ENCODE measurements at regions not wholly inside any gene's neighbourhood (a gene's known extent, or its start where the extent isn't known, plus 50 kb on each side); places are given as distances from the start of the nearest gene placed in this dataset.

DNA sequence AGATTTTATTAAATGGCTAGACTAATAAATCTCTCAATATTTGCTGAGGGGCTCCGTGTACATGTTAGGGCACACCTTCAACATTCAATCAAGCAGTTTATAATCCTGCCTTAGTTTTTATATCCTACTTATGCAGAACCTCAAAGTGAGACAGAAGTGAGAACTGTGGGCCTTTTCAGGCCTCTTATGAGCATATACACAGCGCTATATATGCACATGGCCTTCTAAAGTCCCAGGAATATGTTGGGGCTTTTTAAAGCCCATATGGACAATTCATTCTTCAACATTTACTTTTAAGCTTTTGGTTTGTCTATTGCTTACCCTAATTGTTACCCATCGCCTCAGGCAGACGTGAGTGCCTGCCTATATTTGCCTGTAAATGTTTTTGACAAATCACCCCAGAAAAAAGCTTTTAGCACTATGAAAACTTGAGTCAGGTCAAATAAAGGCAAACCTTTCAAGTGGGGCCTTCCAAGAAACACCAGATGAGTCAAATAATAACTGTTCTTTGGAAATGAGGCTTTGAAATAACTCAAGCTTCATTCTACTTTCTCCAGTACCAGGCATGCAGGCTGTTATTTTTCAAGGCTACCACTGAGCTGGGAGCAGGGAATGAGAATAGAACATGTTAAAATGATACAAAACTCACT lies 58.2 kb downstream of the ESM1 start:
- DNase-seq: no peak

DNA sequence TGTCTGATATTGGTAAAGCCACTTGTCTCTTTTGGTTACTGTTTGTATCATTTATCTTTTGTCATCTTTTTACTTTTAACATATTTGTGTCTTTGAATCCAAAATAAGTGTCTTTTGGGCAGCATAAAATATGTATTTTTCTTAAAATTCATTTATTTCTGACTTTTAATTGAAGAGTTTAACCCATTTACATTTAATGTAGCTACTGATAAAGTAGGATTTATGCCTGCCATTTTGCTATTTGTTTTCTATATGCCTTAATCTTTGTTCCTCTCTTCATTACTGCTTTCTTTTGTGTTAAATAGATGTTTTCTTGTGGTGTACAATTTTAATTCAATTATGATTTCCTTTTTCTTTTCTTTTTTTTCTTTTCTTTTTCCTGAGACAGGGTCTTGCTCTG lies 60.9 kb downstream of the ESM1 start:
- no peak for DNase-seq

DNA sequence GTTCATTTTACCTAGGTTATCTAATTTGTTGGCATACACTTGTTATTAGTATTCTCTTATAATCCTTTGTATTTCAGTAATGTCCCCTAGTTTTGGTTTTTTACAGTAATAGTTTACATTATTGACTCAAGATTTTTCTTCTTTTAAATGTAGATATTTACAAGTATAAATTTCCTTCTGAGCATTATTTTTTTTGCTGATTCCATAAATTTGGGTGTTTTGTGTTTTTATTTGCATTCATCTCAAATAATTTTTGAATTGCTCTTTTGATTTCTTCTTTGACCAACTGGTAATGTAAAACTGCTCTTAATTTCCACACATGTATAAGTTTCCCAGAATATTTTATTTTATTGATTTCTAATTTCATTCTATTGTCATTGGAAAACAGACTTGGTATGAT lies 68.1 kb downstream of the ESM1 start:
- DNase-seq: no peak

DNA sequence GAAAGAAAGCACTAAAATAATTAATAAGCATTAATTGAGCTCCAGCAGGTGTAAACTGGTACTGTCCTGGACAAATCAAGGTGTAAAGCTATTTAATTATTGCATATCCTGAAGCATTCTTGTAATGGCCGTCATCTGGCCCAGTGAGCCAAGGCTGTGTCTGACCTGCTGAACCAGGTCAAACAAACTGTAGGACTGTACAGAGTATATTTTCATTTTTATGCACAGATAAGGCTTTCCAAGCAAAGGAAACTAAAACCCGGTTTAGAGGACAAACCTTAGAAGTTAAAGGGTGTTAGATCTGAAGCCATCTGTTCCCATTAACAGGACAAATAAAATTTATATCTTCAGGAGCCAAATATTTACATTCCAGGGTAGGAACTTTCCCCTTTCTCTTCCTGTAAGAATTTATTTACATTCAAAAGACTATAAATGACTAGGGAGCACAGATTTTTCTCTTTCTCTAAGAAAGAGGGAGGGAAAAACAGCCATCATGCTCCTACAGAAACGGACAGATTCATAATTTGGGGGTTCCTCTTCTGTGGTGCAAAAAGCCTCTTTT lies 69.8 kb downstream of the ESM1 start:
- no peak for DNase-seq

DNA sequence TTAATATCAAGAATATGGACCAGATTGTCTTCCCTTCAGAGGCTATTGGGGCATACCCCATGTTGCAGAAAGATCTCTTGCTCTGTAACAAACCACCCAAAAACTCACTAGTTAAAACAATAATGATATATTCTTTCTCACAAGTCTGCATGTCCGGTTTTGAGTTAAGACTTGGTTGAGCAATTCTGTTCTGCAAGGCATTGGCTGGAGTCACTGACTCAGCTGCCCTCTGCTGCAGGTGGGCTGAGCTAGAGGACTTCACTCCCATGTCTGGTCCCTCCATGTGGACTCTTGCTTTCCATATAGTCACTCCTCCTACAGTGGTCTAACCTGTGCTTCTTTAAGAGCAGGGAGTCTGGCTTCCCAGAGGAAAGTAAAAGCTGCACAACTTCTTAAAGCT lies 73.4 kb downstream of the ESM1 start:
- no peak for DNase-seq

DNA sequence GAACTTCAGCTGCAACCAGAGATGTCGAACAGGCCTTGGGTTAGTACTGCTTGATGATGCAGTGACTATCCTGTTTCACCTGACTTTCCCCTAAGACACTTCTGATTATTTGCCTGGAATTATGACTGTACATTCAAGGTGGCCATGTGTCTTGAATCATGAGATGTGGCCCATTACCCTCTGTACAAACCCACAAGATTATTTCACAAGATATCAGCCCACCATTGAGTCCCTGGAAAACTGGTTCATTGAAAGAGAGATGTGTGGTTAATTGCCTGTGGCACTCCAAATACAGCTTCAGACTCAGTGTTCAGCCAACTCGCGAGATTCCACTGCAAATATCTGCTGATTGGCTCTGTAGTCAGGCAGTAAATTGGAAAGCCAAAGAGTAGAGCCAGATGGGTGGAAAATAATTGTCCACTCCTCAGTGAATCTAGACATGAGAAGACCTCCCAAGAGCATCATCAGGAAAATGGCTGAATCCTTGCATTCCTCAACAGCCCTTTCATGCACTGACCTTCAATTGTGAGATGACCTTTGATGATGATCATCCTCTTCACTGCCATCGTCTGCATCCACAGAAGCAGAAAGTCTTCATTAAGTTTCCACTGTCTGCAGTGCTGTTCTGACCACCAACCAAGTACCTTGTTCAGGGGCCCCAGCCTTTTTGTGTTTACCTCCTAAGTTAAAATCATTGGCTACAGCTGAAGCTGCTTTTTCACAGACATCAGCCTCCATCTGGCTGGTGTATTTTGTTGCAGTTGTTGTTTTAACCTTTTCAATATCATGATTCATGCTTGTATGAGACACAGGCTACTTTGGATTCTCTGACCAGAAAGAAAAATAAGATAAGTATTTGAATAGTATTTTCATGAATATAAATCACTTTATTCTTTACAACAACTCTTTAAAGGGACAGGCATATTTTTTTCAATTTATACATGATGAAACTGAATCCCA lies 75.2 kb downstream of the ESM1 start:
- no peak for DNase-seq

DNA sequence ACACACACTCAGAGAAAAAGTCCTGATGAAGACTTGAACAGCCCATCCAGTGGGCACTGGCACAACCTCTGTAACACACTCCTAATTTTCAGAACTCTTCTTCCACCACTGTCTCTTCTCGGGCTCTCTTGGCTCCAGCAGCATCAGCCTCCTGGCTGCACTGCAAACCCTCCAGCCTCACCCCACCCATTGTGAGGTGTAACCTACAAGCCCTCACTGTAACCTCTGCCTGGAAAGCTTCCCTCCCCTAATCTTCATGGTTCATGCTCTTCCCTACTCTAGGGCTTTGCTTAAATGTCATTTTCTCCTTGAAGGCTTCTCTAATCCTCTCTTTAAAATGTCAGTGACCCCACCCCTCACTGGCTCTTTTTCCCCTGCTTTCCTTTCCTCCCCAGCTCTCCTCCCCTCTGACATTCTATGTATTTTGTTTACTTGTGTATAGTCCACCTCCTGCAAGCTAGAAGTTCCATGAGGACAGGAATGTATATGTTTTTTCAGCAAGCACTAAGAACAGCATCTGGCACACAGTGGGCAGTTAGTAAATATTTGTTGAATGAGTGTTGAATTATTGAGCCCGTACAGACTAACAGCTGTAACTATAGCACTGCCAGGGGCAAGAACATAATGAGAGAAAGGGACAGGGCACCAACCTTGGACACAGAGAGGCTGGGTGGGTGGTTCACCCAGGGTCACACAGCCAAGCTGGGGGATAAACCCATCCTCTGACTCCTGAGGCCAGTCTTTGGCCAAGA lies 76.4 kb downstream of the ESM1 start:
- no peak for DNase-seq

DNA sequence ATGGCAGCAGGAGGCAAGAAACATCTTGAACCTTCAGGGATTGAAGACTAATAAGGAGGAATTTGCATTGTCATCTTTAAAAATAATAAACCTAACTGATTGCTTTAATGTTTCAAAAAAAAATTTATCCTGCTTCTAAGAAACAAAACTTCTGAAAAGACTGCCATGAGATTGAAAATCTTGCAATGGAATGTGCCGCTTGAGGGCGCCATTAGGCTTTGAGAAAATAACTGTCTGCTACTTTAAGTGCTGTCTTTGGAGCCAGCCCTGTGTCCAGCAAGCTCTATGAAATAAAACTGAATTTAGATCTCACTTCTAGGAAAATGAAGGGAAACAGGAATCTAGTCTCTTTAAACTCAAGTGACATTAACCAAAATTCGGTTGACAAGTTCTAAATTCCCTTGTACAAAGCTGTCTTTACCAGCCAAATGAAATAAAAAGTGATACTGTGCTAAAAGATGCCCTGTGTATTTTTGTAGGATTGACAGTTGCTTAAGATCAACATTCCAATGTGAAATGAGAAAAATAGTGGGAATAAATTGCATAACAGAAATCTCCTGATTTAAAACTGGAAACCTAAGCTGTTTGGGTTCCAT lies 79.4 kb downstream of the ESM1 start:
- DNase-seq: no peak

DNA sequence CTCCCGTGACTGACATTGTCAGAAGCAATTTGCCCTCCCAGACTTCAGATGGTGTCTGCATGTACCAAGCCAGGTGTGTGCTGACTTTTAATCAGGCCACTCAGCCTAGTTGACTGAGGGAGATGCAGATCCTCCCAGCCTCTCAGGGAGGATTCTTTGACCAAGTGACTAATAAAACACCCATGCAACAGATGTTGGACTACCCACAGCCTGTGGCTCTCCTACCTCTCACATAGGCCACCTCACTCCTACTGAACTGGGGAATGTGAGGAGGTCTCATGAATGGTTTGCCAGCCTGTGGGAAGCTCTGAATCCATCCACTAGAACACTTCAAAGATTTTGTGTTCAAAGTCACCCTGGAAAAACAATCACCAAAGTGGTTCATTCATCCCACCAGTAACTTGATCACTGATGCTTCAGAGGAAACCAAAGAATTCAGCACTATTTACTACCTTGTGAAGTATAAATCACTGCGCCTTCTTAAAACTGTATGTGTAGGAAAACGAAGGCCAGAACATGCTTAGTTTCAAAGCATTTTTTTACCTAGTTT lies 80.1 kb downstream of the ESM1 start:
- no peak for DNase-seq

DNA sequence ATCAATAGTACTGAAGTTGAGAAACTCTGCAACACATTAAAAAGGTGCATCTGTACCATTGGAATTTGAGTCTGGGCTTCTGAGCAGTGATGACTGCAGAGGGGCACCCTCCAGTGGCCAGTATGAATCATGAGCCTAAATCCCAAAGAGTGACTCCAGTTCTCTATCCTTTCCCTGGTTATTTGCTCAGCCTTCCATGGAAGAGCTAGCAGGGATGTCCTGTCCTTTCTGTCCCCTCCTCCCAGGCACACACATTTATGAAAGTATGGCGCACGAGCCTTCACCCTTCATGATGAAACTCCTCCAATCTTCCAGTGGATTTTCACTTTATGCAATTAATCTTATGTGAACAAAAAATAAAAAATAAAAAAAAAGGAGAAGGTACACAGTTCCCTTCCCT lies 81.0 kb downstream of the ESM1 start:
- no peak for DNase-seq

DNA sequence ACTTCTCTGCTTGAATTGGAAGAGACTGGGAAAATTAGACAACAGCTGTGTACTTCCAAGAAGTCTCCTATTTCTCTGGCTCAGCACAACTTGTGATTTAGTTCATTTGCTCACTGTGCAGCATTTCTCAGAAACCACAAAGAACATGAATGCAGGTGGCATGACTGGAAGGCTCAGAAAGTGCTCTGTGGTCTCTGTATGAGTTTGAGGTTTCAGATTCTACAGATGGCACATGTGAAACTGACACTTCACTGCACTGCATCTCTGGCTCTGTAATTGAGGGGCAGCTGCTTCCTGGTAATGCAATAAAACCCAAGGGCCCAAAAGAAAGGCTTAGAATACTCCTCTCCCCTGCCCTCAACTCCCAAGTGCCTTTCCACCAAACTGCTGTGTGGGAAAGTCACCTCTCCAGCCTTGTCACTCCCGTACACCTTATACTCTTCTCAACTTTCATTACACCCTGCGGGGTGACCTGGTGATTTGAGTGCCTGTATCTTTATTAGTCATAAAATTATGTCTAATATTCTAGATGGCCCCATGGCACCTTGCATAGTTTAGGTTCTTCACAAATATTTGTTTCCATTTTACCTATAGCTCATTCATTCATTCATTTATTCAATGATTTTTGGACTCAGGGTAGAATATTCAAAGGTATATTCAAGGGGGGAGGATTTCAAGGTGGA lies 82.5 kb downstream of the ESM1 start:
- no peak for DNase-seq

DNA sequence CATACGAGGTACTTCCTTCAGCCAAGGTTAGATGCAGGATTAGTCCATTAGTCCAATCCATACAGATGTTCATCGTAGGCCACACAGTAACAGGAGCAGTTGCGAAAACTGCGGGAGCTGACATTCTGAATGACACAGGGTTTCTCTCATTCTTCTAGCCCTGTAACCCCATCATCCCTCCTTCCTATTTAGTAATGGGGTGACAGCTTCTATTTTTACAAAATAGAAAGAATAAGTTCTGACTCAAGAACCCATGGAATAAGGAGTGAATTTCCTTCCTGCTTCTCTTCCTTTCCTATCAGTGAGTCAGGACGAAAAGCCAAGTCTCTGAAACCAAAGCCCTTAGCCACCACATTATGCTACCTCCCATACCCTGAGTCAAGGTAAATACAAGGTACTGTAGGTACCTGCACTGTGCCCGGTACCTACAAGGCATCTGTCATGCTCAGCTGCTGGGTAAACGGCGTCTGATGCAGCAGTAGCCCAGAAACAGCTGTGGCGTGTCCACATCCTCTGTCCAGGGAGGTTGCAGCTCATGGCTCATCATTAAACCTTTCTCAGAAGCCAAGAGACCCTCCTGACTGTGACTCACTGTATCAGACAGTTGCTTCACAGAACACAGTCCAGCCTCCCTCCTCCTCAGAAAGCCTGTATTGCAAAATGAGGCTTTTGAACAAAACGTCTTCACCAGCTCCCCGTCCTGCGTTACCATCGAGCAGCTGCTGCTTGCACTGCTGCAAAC lies 84.2 kb downstream of the ESM1 start:
- no peak for DNase-seq

DNA sequence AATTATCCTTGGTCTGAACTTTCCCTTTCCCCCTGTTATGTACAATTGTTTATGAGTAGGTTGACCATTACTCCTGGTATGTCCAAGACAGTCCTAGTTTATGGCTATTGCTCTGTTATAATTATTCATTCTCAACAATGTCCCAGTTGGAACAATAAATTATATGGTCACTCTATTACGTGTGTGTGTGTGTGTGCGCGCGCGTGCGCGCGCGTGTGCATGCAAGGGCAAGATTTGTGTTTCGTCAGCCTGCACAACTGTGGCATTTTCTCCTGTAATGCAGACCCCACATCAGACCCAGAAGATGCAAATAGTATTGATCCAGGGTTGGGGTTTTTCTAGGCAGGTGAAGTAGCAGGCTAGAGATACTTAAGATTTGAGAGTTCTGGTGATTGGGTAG lies 88.4 kb downstream of the ESM1 start:
- DNase-seq: no peak

DNA sequence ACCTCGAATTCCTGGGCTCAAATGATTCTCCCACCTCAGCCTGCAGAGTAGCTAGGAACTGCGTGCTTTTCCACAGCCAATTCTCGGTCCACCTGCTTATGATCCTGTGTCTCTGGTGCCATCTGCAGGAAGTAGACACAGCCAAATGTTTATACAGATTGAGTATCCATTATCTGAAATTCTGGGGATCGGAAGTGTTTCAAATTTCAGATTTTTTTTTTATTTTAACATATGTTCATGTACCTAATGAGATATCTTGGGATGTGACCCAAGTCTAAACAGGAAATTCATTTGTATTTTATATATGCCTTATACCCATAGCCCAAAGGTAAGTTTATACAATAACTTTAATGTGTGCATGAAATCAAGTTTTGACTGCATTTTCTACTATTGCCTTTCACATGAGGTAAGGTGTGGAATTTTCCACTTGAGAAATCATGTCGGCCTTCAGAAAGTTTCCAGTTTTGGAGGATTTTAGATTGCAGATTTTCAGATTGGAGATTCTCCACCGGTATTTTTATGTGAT lies 89.5 kb downstream of the ESM1 start:
- DNase-seq: no peak

DNA sequence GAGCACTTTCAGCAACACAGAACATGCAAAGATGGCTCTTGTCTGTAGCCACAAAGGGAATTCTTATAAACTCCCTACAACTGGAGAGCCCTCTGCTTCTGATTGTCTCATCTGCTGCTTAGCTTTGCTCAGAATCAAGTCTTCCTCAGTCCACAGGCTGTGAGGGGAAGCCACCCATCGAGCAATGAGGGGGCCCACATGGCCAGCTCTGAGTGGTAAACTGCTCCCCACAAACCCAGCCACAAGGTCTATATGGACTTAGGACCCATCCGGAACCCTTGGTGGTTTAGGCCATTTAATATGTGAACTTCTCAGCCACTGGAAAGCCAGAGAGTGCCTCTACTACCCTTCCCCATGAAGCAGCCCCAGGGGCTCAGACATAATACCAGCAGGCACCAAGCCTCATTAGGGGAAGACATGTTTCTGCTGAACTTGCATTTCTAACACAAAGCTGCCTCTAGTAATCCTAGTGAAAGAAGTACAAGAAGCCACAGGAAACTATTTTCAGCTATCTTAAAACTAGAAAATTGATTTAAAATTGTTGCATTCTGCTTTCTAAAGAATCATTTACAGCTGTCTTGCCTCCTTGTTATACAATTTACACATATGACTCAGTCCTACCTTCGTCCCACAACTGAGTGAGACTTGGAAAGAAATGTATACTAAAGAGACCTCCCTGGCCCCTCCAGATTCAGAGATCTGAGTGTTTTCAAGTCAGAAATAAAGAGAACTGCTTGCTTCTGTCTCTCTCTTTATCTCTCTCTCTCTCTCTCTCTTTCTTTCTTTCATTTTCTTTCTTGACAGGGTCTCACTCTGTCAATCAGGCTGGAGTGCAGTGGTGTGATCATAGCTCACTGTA lies 90.2 kb downstream of the ESM1 start:
- no peak for DNase-seq

DNA sequence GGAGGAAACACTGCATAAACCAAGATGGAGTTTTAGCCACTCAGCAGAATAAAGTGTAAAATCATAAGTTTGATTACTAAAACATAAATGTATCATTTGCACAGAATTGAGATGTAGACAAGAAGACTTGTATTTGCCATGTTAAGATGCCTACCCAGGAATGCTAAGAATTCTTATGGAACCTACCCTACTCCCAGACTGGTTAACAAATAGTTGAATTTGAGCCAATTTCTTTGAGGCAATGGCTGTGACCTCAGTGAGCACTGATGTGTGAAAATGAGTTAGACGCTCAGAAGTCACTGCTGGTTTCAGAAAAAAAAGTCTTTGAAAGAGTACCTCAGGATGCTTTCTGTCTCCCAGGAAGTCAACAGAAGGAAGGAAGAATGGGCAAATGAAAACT lies 95.6 kb downstream of the ESM1 start:
- no peak for DNase-seq

DNA sequence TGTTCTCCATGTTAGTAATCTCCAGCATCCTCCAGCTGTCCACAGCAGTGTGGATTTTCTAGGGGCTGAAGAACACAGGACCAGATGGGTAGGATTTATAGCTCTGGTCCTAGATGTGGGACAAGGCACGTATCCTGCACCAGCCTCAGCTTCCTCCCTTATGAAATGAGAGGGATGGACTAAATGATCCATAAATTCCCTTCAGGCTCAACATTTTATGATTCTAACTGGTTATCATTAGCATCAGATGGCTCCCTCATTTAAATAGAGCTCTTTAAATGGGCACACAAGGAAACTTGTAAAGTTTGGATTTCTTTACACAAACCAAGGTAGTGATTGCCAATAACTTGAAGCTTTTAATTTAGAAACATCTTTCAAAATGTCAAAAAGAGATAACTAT lies 97.7 kb downstream of the ESM1 start:
- DNase-seq: no peak

DNA sequence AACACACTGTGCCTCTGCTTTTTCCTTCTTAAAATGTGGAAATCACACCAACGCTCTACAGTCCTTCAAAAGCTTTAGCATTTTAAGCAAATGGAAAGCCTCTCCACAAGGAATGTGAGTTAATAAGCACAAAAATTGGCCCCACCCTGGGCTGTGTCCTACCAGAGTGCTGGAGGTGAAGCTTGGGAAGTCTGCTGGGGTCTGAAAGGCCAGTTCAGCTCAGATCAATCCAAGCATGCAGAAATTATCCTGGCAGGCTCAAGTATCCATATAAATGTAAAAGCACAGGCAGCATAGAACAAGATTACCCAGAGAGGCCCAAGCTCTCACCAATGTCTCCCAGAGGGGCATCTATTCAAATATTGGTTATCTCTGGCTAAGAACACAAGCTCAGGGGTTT lies 98.5 kb downstream of the ESM1 start:
- no peak for DNase-seq

DNA sequence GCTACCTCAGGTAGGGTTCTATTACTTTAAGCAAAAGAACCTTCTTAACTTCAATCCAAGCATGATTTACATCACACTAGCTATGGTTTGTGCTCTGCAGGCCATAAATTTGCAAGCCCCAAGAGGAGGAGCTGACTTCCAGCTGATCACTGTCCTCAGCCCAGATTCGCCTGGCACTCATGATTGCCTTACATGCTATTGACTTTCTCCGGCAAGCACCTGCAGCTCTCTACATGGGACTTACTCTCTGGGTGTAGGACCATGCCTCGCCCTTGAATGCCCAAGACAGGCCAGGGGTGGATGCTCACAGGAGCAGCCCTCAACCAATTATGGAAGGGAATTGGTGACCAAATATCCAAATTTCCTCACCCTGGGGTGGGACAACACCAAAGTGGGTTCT lies 99.8 kb downstream of the ESM1 start:
- DNase-seq: no peak

DNA sequence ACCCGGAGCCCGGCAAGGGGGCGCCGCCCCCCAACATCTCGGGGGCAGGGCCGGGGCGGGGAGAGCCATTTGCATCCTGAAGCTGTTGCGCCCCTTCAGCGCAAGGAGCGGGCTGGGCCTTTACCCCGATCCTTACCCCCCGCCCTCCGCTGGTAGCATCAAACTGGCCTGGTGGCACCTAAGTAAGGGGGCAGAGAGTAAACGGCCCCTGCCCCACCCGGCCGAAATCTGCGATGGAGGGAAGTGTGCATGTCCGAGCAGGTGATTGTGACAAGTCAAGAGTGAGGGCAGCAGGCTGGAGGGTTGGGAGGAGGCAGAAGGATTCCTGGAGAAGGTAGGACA lies 101.2 kb downstream of the ESM1 start:
- no peak for DNase-seq

Measured in NCI-H1436 treated with DMSO at 0.1 percent for 48 hours (cell line).